Natural killer cell (primary cell): ENCODE measurements at regions not wholly inside any gene's neighbourhood (a gene's known extent, or its start where the extent isn't known, plus 50 kb on each side); places are given as distances from the start of the nearest gene placed in this dataset.

Experiments
- ATAC-seq, 3 donors: fragments of 150-1000 bp in 2 of 3; fragments of 200-7000 bp in 1 of 3; cut with Tn5 transposase; 1 replicate in 1 of 3; 2 replicates in 2 of 3; pipeline ENCODE4 v1.10.0; 2021; ENCODE audit warnings: mild to moderate bottlenecking in 2 of 3, moderate library complexity in 2 of 3
- DNase-seq, 2 donors: peaks; one replicate each; pipeline versions ENCODE4 v3.0.0 to v3.0.0-alpha.2; 2013 to 2021; ENCODE audit warnings: mixed read lengths in 1 of 2
- H3K27ac ChIP-seq: one replicate; pipeline ENCODE4 v1.5.1; 2013; ENCODE audit warnings: mild to moderate bottlenecking, low read length
- H3K27me3 ChIP-seq: one replicate; pipeline ENCODE4 v1.6.1; 2013; ENCODE audit warnings: low read length; ENCODE audit not compliant: control insufficient read depth, insufficient read depth
- H3K36me3 ChIP-seq: one replicate; pipeline ENCODE4 v1.6.1; 2013; ENCODE audit warnings: low read length; ENCODE audit not compliant: control insufficient read depth, insufficient read depth
- H3K4me1 ChIP-seq: one replicate; pipeline ENCODE4 v1.6.1; 2013; ENCODE audit warnings: low read length; ENCODE audit not compliant: control insufficient read depth, insufficient read depth
- H3K4me3 ChIP-seq: one replicate; pipeline ENCODE4 v1.5.1; 2013; ENCODE audit warnings: low read length
- H3K9me3 ChIP-seq: one replicate; pipeline ENCODE4 v1.6.1; 2013; ENCODE audit warnings: low read length; ENCODE audit not compliant: control insufficient read depth, insufficient read depth
- H3K27ac Mint-ChIP-seq, 2 donors: one replicate each; pipeline ENCODE4 v1.8.0; 2022; ENCODE audit warnings: mild to moderate bottlenecking in 2 of 2, mixed read lengths in 2 of 2, moderate library complexity in 1 of 2
- H3K27me3 Mint-ChIP-seq, 2 donors: one replicate each; pipeline ENCODE4 v1.8.0; 2022; ENCODE audit warnings: low read depth in 2 of 2, mixed read lengths in 2 of 2
- H3K36me3 Mint-ChIP-seq: one replicate; pipeline ENCODE4 v1.8.0; 2022; ENCODE audit warnings: mixed read lengths
- H3K4me1 Mint-ChIP-seq, 2 donors: one replicate each; pipeline ENCODE4 v1.8.0; 2022; ENCODE audit warnings: mixed read lengths in 2 of 2
- H3K4me3 Mint-ChIP-seq: one replicate; pipeline ENCODE4 v1.8.0; 2022; ENCODE audit warnings: mild to moderate bottlenecking, moderate library complexity, mixed read lengths
- H3K9me3 Mint-ChIP-seq, 2 donors: one replicate each; pipeline ENCODE4 v1.8.0; 2022; ENCODE audit warnings: mixed read lengths in 2 of 2
- CTCF ChIP-seq: fragments of 200-600 bp; IDR thresholded peaks from one replicate; pipeline ENCODE4 v1.8.0; 2022; ENCODE audit warnings: antibody characterized with exemption
- WGBS: methylation state at CpG from one replicate; pipeline ENCODE4 v1.1.7; 2013; ENCODE audit warnings: missing lambda C conversion rate; ENCODE audit not compliant: insufficient coverage; 5-methylcytosine and 5-hydroxymethylcytosine counted together
- intact Hi-C: fragments of 100-400 bp; cut with micrococcal nuclease; formaldehyde crosslinking; loops from one replicate; pipeline ENCODE4 v1.14.2; 2022

DNA sequence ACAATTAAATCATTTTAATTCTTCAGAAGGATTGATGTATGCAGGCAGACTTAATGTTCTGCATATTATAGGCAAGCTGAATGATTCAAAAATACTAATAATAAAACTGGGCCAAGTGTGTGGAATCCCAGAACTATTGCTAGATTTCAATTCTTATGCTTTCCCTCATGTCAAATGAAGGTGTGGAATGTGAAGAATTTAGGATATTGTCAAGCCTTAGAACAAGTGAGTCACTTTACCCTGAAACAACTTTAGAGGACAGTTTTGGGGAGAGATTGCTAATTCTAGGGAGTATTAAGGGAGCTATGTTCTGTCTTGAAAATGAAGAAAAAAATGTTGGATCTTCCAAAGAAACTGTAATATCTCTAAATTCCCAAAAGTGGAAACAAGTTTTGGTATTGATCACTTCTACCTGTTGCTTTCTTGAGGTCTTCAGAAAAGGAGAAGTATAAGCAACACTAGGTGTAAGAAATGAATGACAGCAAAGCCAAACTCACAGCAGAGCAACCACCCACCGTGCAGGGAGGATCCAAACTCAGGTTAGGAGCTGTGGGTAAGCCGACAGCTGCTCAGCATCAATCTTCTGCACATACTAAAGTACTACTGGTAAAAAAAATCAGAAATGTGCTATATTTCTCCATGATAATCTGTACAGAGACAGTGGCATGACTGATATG, 818.1 kb downstream of the SLC4A3 start:
- Mint-ChIP-seq H3K36me3 (peaks cover 5% of the 10 kb centered on the region), H3K27me3 (no peaks in the 10 kb centered on the region), H3K4me3 (no peak overlapping the region), H3K4me1 (no peaks in the 10 kb centered on the region), H3K9me3 (peaks cover 11 to 17% of the 10 kb centered on the region in 2 donors), H3K27ac (no peak overlapping the region)
- intact Hi-C loops, result no loop called here
- 82% methylated on average over 2 of the region's 2 CpGs for WGBS
- no peak overlapping the region for H3K4me3 ChIP-seq
- peaks cover 3% of the 10 kb centered on the region for H3K9me3 ChIP-seq
- H3K27me3 ChIP-seq, result no peaks in the 10 kb centered on the region
- TF ChIP-seq CTCF, result no peak
- no peaks in the 10 kb centered on the region for H3K36me3 ChIP-seq
- no peak overlapping the region for H3K27ac ChIP-seq
- ATAC-seq (no peak), DNase-seq (no peak)
- H3K4me1 ChIP-seq, result no peaks in the 10 kb centered on the region

DNA sequence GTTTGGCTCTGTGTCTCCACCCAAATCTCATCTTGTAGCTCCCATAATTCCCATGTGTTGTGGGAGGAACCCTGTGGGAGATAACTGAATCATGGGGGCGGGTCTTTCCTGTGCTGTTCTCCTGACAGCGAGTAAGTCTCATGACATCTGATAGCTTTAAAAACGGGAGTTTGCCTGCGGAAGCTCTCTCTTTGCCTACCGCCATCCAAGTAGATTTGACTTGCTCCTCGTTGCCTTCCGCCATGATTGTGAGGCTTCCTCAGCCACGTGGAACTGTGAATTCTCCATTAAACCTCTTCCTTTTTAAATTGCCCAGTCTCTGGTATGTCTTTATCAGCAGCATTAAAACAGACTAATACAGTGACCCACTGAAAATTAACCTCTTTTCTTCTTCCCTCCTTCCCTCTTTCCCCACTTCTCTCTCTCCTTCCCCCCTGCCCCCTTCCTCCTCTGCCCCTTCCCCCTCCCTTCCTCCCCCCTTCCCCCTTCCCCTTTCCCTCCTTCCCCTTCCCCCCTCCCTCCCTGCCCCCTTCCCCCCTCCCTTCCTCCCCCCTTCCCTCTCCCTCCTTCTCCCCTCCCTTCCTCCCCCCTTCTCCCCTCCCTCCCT, 818.8 kb downstream of the SLC4A3 start:
- H3K27ac ChIP-seq, result no peak overlapping the region
- Mint-ChIP-seq H3K4me1 (no peaks in the 10 kb centered on the region), H3K27ac (no peak overlapping the region), H3K9me3 (peaks cover 11 to 17% of the 10 kb centered on the region in 2 donors), H3K27me3 (no peaks in the 10 kb centered on the region), H3K4me3 (no peak overlapping the region), H3K36me3 (peaks cover 5% of the 10 kb centered on the region)
- no peaks in the 10 kb centered on the region for H3K4me1 ChIP-seq
- peaks cover 3% of the 10 kb centered on the region for H3K9me3 ChIP-seq
- intact Hi-C loops, result no loop called here
- 85% methylated on average over 8 of the region's 8 CpGs for WGBS
- H3K27me3 ChIP-seq, result no peaks in the 10 kb centered on the region
- DNase-seq (no peak), ATAC-seq (no peak)
- H3K4me3 ChIP-seq, result no peak overlapping the region
- no peaks in the 10 kb centered on the region for H3K36me3 ChIP-seq
- TF ChIP-seq CTCF, result no peak

GRCh38 chr2:220450846-220451245, 823.4 kb downstream of the SLC4A3 start:
- intact Hi-C loops, result no loop called here
- peaks cover 5% of the 10 kb centered on the region for H3K36me3 Mint-ChIP-seq

More at GRCh38 chr2:220450846-220451245, 823.4 kb downstream of the SLC4A3 start:
- Histone ChIP-seq H3K27me3 (no peaks in the 10 kb centered on the region), H3K4me3 (no peak overlapping the region), H3K4me1 (no peaks in the 10 kb centered on the region), H3K27ac (no peak overlapping the region), H3K36me3 (no peaks in the 10 kb centered on the region), H3K9me3 (no peaks in the 10 kb centered on the region)
- no peak overlapping the region for H3K27ac Mint-ChIP-seq
- no peaks in the 10 kb centered on the region for H3K27me3 Mint-ChIP-seq
- no peak overlapping the region for H3K4me3 Mint-ChIP-seq
- no peaks in the 10 kb centered on the region for H3K4me1 Mint-ChIP-seq
- no peak for ATAC-seq
- WGBS, result 100% methylated on average over 1 of the region's 2 CpGs
- peaks cover 8 to 11% of the 10 kb centered on the region in 2 donors for H3K9me3 Mint-ChIP-seq
- no peak for DNase-seq
- TF ChIP-seq CTCF, result no peak
